HS-5 (cell line): ENCODE measurements at regions not wholly inside any gene's neighbourhood (a gene's known extent, or its start where the extent isn't known, plus 50 kb on each side); places are given as distances from the start of the nearest gene placed in this dataset.
"Not testable (repeated sequence)": the region's sequence is repeated elsewhere in the genome, so short reads cannot be mapped to it uniquely, and the experiment has no call there.

ENCODE experiments used
- DNase-seq: peaks from one replicate; pipeline ENCODE4 v3.0.0-alpha.2; 2012; ENCODE audit warnings: low read depth

- no peak for DNase-seq
These were observed 122.9 kb upstream of the TMEM164 start for GRCh38 chrX:109879991-109880390.

GRCh38 chrX:109880629-109881028 is 122.3 kb upstream of the TMEM164 start:
- DNase-seq, result no peak

- no peak for DNase-seq
These were observed 116.7 kb upstream of the TMEM164 start for GRCh38 chrX:109886122-109886761.

- DNase-seq, result no peak
These were observed 113.5 kb upstream of the TMEM164 start for GRCh38 chrX:109889289-109890006.

- no peak for DNase-seq
These were observed 112.6 kb upstream of the TMEM164 start for GRCh38 chrX:109890300-109890699.

DNA sequence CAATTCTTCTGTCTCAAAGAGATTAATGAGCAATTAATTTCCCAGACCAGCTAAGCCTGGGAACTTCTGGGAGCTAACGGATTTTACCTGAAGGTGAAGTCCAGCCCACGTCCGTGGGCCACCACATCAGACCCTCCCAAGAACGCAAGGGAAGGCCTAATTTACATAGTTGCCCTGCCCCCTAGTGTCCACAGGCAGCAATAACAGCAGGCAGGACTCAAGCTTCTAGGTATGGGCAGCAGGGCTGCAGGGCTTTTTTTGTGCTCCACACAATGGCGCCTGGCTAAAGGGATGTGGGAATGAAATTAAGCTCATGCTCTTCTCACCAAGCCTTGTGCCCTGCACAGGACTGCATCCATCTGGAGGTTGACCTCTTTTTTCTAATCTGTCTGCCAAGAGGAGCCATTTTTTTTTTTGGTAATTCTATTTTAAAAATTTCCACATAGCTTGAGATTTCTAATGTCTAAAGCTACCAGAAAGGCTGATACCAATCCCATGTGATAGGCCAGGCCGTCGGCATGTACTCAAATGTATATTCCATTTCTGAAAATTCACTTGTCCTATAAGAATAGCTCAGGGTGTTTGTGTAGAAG is 111.9 kb upstream of the TMEM164 start:
- DNase-seq, result no peak

- DNase-seq, result not testable (repeated sequence)
These were observed 106.9 kb upstream of the TMEM164 start for GRCh38 chrX:109896024-109896423.

DNA sequence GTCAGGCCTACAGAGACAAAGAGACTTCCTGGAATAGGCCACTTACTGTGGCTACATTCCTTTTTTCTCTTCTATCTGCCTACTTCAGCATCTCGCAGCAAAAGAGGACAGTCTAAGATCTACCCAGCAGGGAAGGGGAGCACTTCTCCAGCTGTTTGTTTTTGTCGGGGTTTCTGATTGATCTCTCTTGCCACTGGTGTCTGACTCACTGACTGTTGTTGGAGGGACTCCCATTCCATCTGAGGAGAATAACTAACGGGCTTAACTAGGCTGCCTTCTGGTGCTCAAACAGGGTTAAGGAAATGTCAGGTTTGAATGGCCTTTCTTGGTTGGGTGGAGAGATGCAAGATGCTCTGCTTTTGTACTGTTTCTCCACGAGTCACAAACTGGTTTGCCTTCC is 100.2 kb upstream of the TMEM164 start:
- DNase-seq, result no peak

- DNase-seq, result no peak
These were observed 91.9 kb upstream of the TMEM164 start for GRCh38 chrX:109911046-109911445.

- not testable (repeated sequence) for DNase-seq
These were observed 89.9 kb upstream of the TMEM164 start for GRCh38 chrX:109912993-109913392.

- no peak for DNase-seq
These were observed 88.6 kb upstream of the TMEM164 start for GRCh38 chrX:109914114-109914849.

- no peak for DNase-seq
These were observed 84.2 kb upstream of the TMEM164 start for GRCh38 chrX:109918753-109919152.

GRCh38 chrX:109920325-109920724 is 82.6 kb upstream of the TMEM164 start:
- DNase-seq, result no peak

DNA sequence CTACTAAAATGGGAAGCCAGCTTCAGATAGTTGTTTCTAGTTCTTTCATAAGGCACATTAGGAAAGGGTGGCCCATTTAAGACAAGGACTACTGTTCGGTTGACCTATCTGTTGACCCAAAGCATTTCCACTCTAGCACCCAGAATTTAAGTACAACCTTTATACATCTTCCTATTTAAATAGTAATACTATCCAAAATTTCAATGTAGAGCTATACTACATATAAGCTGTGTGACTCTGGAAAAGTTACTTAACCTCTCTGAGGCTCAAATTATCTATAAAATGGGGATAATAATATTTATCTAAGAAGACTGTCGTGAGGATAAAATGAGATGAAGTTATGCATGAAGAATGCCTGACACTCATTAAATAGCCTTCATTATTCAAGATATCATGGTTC is 82.0 kb upstream of the TMEM164 start:
- DNase-seq, result no peak

DNA sequence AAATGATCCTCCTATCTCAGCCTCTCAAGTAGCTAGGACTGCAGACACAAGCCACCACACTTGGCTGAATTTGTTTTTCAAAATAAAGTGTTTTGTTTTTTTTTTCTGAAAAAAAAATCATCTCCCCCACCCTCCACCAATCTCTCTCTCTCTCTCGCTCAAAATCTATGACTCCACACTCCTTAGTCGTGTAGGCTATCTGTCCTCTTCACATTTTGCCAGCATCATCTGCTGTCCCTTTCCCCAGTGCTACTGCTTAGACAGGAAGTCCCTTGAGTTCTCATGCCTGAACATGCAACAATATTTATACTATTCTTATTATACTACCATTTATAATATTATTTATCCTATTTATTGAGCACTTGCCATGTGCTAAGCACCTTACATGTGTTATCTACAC is 80.7 kb upstream of the TMEM164 start:
- DNase-seq, result no peak

DNA sequence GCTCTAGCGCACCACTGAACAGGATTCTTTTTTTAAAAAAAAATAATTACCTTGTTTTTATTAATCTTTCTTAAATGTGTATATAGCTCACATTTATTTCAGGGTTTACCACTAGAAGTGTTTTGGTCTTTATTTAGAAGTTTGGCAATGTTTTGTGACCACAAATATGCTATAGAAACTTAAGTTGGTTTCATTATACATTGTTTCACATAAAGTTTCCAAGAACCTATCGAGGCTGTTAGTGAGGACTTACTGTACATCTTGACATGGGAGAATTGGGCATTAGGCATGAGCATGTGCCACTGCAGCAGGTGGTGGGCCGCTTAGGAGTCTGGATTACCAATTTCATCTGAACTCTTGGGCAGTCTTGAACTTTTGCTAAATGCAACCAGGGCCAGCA is 77.9 kb upstream of the TMEM164 start:
- DNase-seq, result not testable (repeated sequence)

GRCh38 chrX:109925656-109926055 is 77.3 kb upstream of the TMEM164 start:
- DNase-seq, result no peak

GRCh38 chrX:109926118-109926517 is 76.8 kb upstream of the TMEM164 start:
- DNase-seq, result no peak

DNA sequence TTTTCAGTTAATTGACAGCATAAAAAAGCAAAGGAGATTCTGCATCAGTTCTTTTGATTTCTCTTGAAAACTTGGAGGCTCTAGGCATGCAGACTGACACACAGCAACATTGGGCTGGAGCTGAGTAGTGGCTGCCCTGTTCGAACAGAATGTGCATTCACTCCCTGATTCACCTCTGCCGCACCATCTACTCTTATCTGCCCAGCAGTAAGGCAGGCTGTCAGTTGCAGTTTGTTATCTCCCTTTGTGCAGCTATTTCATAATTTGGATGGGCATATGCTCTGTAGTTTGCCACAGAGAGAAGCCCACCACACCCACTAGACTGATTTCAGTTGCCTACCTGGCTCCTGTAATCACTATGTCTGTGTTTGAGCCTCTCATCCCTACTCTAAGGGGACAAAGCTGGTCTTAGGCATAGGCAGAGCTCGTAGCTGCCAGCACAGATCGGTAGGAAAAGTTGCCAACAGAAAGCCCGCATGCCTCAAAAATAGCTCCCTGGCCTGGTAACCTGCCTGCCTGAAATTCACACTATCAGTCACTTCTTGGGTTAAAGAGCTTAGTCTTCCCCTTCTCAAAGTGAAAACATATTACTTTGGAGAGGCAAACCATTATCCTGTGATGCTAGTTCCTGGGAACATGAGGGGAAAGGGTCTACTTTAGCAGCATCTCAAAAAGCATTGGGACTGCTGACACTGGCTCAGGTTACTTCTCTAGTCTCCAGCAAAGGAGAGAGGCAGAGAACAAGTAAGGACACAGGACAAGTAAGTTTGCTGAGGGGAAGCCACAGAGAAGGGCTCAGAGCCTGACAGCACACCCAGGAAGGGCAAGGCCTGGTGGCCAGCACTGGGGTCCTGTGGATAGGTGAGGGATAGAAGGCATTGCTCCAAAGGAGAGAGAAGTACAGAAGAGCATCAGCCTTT is 75.9 kb upstream of the TMEM164 start:
- DNase-seq, result no peak

DNA sequence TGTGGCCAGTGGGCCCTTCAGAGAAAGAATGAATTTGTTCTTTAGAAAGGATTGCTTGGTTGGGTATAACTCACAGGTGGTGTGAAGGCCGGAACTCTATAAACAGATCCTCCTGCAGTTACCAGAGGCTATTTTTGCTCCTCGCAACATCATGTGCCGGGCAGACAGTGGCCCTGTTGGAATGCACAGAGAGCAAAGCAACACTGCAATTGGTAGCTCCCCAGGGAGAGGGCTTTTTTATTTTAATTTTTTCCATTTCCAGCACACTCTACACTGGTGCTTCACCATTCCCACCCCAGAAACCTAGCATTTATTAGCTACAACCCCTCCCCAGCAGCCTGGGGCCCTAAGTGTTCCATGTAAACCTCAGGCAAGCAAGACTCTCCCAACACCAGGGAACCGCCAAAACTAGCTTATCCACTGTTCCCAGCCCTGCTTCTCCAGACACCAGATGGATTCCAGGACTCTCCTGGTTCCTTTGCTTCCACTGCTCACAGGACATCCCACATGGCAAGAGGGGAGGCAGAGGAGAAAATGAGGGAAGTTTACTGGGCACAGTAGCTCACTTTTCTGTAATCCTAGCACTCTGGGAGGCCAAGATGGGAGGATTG is 75.1 kb upstream of the TMEM164 start:
- DNase-seq, result no peak
